Stomach (tissue), 8 donors: ENCODE measurements at regions not wholly inside any gene's neighbourhood (a gene's known extent, or its start where the extent isn't known, plus 50 kb on each side); places are given as distances from the start of the nearest gene placed in this dataset.
"Not testable (repeated sequence)": the region's sequence is repeated elsewhere in the genome, so short reads cannot be mapped to it uniquely, and the experiment has no call there.

Experiments
- DNase-seq, 2 donors: peaks; one replicate each; pipeline versions ENCODE4 v3.0.0 to v3.0.0-alpha.2; 2013 to 2019
- H3K27ac ChIP-seq, 5 donors: fragments of 200-600 bp in 4 of 5; sonication (generic) in 4 of 5; one replicate each; pipeline ENCODE4 v1.5.1; 2013 to 2019; ENCODE audit warnings: mild to moderate bottlenecking in 1 of 5, moderate library complexity in 1 of 5
- H3K27me3 ChIP-seq, 3 donors: fragments of 200-600 bp; sonication (generic); one replicate each; pipeline ENCODE4 v1.5.1; 2017 to 2019; ENCODE audit warnings: mixed run types in 1 of 3
- H3K36me3 ChIP-seq, 4 donors: fragments of 200-600 bp; sonication (generic); 1 replicate in 3 of 4; 2 replicates in 1 of 4; pipeline ENCODE4 v1.5.1; 2016 to 2019
- H3K4me1 ChIP-seq, 4 donors: fragments of 200-600 bp; sonication (generic); one replicate each; pipeline ENCODE4 v1.5.1; 2016 to 2019
- H3K4me3 ChIP-seq, 4 donors: fragments of 200-600 bp; sonication (generic) in 3 of 4; one replicate each; pipeline ENCODE4 v1.5.1; 2016 to 2019; ENCODE audit warnings: mild to moderate bottlenecking in 1 of 4
- H3K9me3 ChIP-seq, 4 donors: fragments of 200-600 bp; sonication (generic); one replicate each; pipeline ENCODE4 v1.5.1; 2016 to 2019
- CTCF ChIP-seq, 7 experiments: fragments of 450-650 bp in 4 of 7; fragments of 200-600 bp in 3 of 7; sonication (generic) in 3 of 7; IDR thresholded peaks; one replicate each; pipeline ENCODE4 v1.5.1; 2016 to 2019; ENCODE audit warnings: antibody characterized with exemption in 7 of 7, control low read depth in 2 of 7, mild to moderate bottlenecking in 1 of 7
- EP300 ChIP-seq: sonication (generic); formaldehyde crosslinking; IDR thresholded peaks from one replicate; pipeline ENCODE4 v1.6.1; 2017; ENCODE audit warnings: antibody characterized with exemption
- POLR2A ChIP-seq, 4 donors: fragments of 450-650 bp; IDR thresholded peaks; one replicate each; pipeline ENCODE4 v1.6.1; 2016; ENCODE audit warnings: antibody characterized with exemption in 4 of 4, control low read depth in 2 of 4, mild to moderate bottlenecking in 1 of 4, moderate library complexity in 1 of 4
- POLR2AphosphoS5 ChIP-seq, 3 donors: sonication (generic); formaldehyde crosslinking; IDR thresholded peaks; one replicate each; pipeline ENCODE4 v1.6.1; 2016; ENCODE audit warnings: antibody characterized with exemption in 3 of 3
- WGBS, 5 donors: extraction: QIAGEN DNeasy Blood & Tissue Kit in 3 of 5; methylation state at CpG; one replicate each; pipeline versions ENCODE4 v1.1.5 to v1.1.7; 2013 to 2018; 5-methylcytosine and 5-hydroxymethylcytosine counted together
- intact Hi-C: fragments of 100-400 bp; cut with DNase I; formaldehyde crosslinking; loops from one replicate; pipeline ENCODE4 v1.15.1; 2023; ENCODE audit warnings: low total_unique reads
- donor health status: healthy with polysubstance abuse.
- donor health status: Bipolar disorder and iron deficiency.
- donor health status: healthy.

GRCh38 chr20:28602403-28603217, 2654.9 kb upstream of the DEFB115 start:
- WGBS, 5 donors: 4 to 11% (median 5%) methylated on average over 46 to 71 of the region's 71 CpGs

GRCh38 chr20:28603218-28603577, 2654.3 kb upstream of the DEFB115 start:
- WGBS, 5 donors: 67 to 79% (median 75%) methylated on average over 17 of the region's 17 CpGs

More at GRCh38 chr20:28602403-28603217, 2654.9 kb upstream of the DEFB115 start:
- H3K36me3 ChIP-seq, H3K4me1 ChIP-seq, H3K27me3 ChIP-seq, intact Hi-C loops: not testable (repeated sequence)
- DNase-seq: peak; percentile 51 to 94
- H3K9me3 ChIP-seq: peaks cover 0 to 16% (median 0%) of the 10 kb centered on the region in 4 donors
- peak overlapping the region; percentile 52 to 72 (median 62) for H3K4me3 ChIP-seq
- peak overlapping the region; percentile 56 to 85 (median 76) for H3K27ac ChIP-seq
- TF ChIP-seq POLR2AphosphoS5 (IDR thresholded peaks at IDR 0.05) (peak in 2 of 3 donors; percentile 49 to 76), CTCF (IDR thresholded peaks at IDR 0.05) (peak in 2 of 7 experiments; percentile 20 to 38)

GRCh38 chr20:28616354-28616753, 2641.1 kb upstream of the DEFB115 start:
- Histone ChIP-seq H3K27ac (no peak overlapping the region), H3K27me3 (no peaks in the 10 kb centered on the region), H3K9me3 (peaks cover 4 to 51% (median 39%) of the 10 kb centered on the region in 4 donors), H3K4me3 (no peak overlapping the region), H3K4me1 (no peaks in the 10 kb centered on the region), H3K36me3 (no peaks in the 10 kb centered on the region)
- TF ChIP-seq EP300 (no peak), POLR2A (IDR thresholded peaks at IDR 0.05) (no peak), CTCF (IDR thresholded peaks at IDR 0.05) (no peak), POLR2AphosphoS5 (IDR thresholded peaks at IDR 0.05) (no peak)
- DNase-seq: no peak
- intact Hi-C loops: no loop called here
- 20 to 35% (median 33%) methylated on average over 1 of the region's 1 CpG for WGBS, 5 donors

More at GRCh38 chr20:28603218-28603577, 2654.3 kb upstream of the DEFB115 start:
- Histone ChIP-seq H3K4me3 (peak overlapping the region; percentile 52 to 72 (median 62)), H3K27ac (peak overlapping the region in 3 of 5 donors; percentile 76 to 85 (median 79)), H3K9me3 (peaks cover 0 to 16% (median 0%) of the 10 kb centered on the region in 4 donors)
- H3K27me3 ChIP-seq, DNase-seq, H3K4me1 ChIP-seq, intact Hi-C loops, H3K36me3 ChIP-seq: not testable (repeated sequence)

DNA sequence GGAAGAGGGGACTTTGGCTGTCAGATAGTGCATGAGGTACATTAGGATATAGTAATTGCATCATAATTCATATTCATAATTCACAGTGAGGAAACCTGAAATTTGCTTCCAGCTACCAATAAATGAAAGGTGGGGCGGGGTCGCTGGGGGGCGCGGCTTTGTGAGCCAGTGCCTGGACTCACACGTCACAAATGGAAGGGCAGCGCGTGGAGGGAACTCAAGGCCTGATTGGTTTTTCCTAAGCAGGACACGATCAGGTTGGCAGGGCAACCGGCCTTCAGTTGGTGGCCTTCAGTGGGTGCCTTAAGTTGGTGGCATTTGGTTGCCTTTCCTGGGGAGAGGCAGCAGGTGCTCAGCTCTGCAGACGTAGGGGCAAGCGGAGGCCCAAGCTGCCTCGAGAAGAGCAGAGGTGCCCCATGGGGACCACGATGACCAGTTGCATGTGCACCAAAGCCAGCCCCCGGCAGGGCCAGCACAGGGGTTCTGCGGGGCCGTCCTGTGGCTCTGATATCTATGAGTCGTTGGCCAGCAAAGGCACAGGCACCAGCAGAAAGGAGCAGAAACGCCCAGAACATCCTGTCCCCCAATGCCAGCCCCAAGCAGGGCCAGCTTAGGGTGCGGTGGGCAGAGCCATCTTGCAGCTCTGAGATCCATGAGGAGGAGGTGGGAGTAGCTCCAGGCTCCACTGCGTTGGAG, 2637.4 kb upstream of the DEFB115 start:
- not testable (repeated sequence) for H3K36me3 ChIP-seq

DNA sequence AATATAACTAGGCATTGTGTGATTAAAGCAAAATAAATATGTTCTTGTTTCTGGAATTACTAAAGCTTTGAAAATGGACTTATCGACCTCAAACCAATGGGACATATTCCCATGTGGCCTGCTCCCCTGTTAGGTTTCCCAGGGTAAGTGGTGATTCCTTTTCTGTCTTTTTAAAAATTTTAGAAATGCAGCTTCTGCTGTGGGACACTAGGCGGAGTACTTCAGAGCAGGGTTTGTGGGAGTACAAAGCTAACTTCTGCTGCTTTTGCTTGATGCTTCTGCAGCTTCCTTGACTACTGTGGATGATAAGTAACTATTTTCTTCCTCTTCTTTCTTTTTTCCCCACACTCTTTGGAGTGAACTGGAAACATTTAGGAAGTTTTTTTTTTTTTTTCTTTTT, 2632.4 kb upstream of the DEFB115 start:
- H3K4me1 ChIP-seq, H3K27me3 ChIP-seq, H3K4me3 ChIP-seq, DNase-seq, H3K36me3 ChIP-seq, H3K27ac ChIP-seq, intact Hi-C loops: not testable (repeated sequence)
- H3K9me3 ChIP-seq: peaks cover 0 to 30% (median 18%) of the 10 kb centered on the region in 4 donors
- 42 to 61% (median 58%) methylated on average over 2 of the region's 2 CpGs for WGBS, 5 donors

More for the DNA sequence above, 2637.4 kb upstream of the DEFB115 start:
- H3K27me3 ChIP-seq, H3K4me3 ChIP-seq, H3K27ac ChIP-seq, intact Hi-C loops, H3K4me1 ChIP-seq, DNase-seq: not testable (repeated sequence)
- peaks cover 4 to 40% (median 27%) of the 10 kb centered on the region in 4 donors for H3K9me3 ChIP-seq
- WGBS, 5 donors: 74 to 80% (median 75%) methylated on average over 18 to 20 of the region's 20 CpGs

GRCh38 chr20:28640831-28641230, 2616.6 kb upstream of the DEFB115 start:
- H3K27me3 ChIP-seq, intact Hi-C loops: not testable (repeated sequence)

More at GRCh38 chr20:28640831-28641230, 2616.6 kb upstream of the DEFB115 start:
- WGBS, 5 donors: 46 to 57% (median 49%) methylated on average over 2 of the region's 2 CpGs
- not testable (repeated sequence) for H3K4me3 ChIP-seq, DNase-seq, H3K36me3 ChIP-seq, H3K9me3 ChIP-seq, H3K4me1 ChIP-seq, H3K27ac ChIP-seq
